HEK293T (cell line): ENCODE measurements at regions not wholly inside any gene's neighbourhood (a gene's known extent, or its start where the extent isn't known, plus 50 kb on each side); places are given as distances from the start of the nearest gene placed in this dataset.

Experiments used
- CTCF ChIA-PET: fragments of 350-600 bp; formaldehyde crosslinking; extraction: SDS; loops from one replicate; lab custom pipeline; 2021; ENCODE audit warnings: antibody characterized with exemption, inconsistent platforms; lab: Yijun Ruan, JAX
- POLR2A ChIA-PET: fragments of 350-600 bp; formaldehyde crosslinking; extraction: SDS; loops from one replicate; lab custom pipeline; 2020; ENCODE audit warnings: antibody characterized with exemption, inconsistent platforms; lab: Yijun Ruan, JAX
- DNase-seq: peaks from one replicate; pipeline ENCODE4 v3.0.0; 2012; ENCODE audit warnings: mixed read lengths; ENCODE audit errors: extremely low spot score
- ARNT ChIP-seq: fragments of 450-650 bp; IDR thresholded peaks from 2 replicates; pipeline ENCODE4 v1.6.1; 2017; ENCODE audit warnings: mild to moderate bottlenecking
- BHLHE40 ChIP-seq: fragments of 450-650 bp; IDR thresholded peaks from 2 replicates; pipeline ENCODE4 v1.6.1; 2016; ENCODE audit warnings: mild to moderate bottlenecking, moderate library complexity, borderline replicate concordance
- CTBP1 ChIP-seq: fragments of 450-650 bp; IDR thresholded peaks from 2 replicates; pipeline ENCODE4 v1.6.1; 2016; ENCODE audit warnings: borderline replicate concordance
- ELF4 ChIP-seq: fragments of 450-650 bp; IDR thresholded peaks from 2 replicates; pipeline ENCODE4 v1.6.1; 2017; ENCODE audit warnings: antibody characterized with exemption
- FOXA1 ChIP-seq: fragments of 450-650 bp; IDR thresholded peaks from 2 replicates; pipeline ENCODE4 v1.6.1; 2016; ENCODE audit warnings: mild to moderate bottlenecking
- FOXK2 ChIP-seq: fragments of 450-650 bp; IDR thresholded peaks from 2 replicates; pipeline ENCODE4 v1.6.1; 2016; ENCODE audit warnings: mild to moderate bottlenecking
- FOXM1 ChIP-seq: fragments of 450-650 bp; IDR thresholded peaks from 2 replicates; pipeline ENCODE4 v1.6.1; 2017; ENCODE audit warnings: mild to moderate bottlenecking, borderline replicate concordance
- HDGF ChIP-seq: fragments of 450-650 bp; IDR thresholded peaks from 2 replicates; pipeline ENCODE4 v1.6.1; 2017; ENCODE audit warnings: antibody characterized with exemption, borderline replicate concordance
- L3MBTL2 ChIP-seq: fragments of 450-650 bp; conservative IDR thresholded peaks from 2 replicates; pipeline ENCODE4 v1.6.1; 2016; ENCODE audit warnings: mild to moderate bottlenecking
- LEF1 ChIP-seq: fragments of 450-650 bp; IDR thresholded peaks from 2 replicates; pipeline ENCODE4 v1.6.1; 2017; ENCODE audit warnings: mild to moderate bottlenecking, borderline replicate concordance
- NFRKB ChIP-seq: fragments of 450-650 bp; IDR thresholded peaks from 2 replicates; pipeline ENCODE4 v1.6.1; 2016; ENCODE audit warnings: mild to moderate bottlenecking, moderate library complexity
- SP1 ChIP-seq: fragments of 450-650 bp; IDR thresholded peaks from 2 replicates; pipeline ENCODE4 v1.6.1; 2017
- SUZ12 ChIP-seq: fragments of 450-650 bp; IDR thresholded peaks from 2 replicates; pipeline ENCODE4 v1.6.1; 2016; ENCODE audit warnings: mild to moderate bottlenecking
- TARDBP ChIP-seq: fragments of 450-650 bp; IDR thresholded peaks from 2 replicates; pipeline ENCODE4 v1.6.1; 2016
- ZNF384 ChIP-seq: fragments of 450-650 bp; IDR thresholded peaks from 2 replicates; pipeline ENCODE4 v1.6.1; 2016
- TF ChIP-seq, protein P1 (sequence below): fragments of 450-650 bp; IDR thresholded peaks from 2 replicates; pipeline ENCODE4 v1.6.1; 2016

DNA sequence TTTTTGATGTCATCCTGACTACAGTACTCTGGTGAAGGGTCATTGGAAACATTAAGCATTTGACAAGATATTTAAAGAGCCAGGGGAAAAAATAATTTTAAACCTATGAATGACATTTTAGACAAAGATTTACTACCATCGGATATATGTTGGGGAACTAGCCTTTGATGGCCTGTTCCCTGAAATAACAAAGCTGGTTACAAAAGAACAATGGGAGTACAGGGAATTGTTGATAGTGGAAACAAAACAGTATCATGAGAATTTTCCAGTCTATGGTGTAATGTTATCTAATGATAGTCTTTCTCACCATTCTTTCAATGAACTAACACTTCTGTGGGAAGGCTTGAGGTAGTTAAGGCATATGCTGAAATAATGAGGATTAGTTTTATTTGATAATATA is 125.9 kb upstream of the KLHL4 start:
- TF ChIP-seq HDGF (no peak), FOXK2 (no peak), SUZ12 (no peak), LEF1 (no peak), L3MBTL2 (no peak), ELF4 (no peak), FOXA1 (no peak), FOXM1 (no peak), ZNF384 (no peak)
- TF ChIP-seq, protein P1, sequence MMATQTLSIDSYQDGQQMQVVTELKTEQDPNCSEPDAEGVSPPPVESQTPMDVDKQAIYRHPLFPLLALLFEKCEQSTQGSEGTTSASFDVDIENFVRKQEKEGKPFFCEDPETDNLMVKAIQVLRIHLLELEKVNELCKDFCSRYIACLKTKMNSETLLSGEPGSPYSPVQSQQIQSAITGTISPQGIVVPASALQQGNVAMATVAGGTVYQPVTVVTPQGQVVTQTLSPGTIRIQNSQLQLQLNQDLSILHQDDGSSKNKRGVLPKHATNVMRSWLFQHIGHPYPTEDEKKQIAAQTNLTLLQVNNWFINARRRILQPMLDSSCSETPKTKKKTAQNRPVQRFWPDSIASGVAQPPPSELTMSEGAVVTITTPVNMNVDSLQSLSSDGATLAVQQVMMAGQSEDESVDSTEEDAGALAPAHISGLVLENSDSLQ: no peak
- DNase-seq: no peak
- CTCF ChIA-PET: no interaction called here
- POLR2A ChIA-PET: no interaction called here

DNA sequence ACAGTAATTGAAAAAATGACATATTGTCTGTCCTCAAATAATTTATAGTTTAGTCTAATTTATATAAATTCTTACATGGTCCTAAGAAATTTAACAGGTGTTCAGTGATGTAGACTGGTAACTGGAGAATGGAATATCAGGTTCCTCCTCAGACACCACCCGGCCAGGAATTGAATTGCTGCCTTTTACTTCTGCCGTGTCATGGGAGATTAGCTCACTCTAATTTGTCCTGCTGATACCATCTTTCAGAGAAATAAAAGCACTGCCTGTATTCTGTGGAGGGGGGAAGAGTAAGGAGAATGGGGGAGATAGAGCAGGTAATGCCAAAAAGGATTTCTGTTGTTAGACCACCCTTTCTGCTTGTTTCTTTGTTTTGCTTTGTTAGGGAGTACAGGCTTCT is 125.2 kb upstream of the KLHL4 start:
- POLR2A ChIA-PET: no interaction called here
- TF ChIP-seq HDGF: no peak
- DNase-seq: no peak
- CTCF ChIA-PET: no interaction called here

DNA sequence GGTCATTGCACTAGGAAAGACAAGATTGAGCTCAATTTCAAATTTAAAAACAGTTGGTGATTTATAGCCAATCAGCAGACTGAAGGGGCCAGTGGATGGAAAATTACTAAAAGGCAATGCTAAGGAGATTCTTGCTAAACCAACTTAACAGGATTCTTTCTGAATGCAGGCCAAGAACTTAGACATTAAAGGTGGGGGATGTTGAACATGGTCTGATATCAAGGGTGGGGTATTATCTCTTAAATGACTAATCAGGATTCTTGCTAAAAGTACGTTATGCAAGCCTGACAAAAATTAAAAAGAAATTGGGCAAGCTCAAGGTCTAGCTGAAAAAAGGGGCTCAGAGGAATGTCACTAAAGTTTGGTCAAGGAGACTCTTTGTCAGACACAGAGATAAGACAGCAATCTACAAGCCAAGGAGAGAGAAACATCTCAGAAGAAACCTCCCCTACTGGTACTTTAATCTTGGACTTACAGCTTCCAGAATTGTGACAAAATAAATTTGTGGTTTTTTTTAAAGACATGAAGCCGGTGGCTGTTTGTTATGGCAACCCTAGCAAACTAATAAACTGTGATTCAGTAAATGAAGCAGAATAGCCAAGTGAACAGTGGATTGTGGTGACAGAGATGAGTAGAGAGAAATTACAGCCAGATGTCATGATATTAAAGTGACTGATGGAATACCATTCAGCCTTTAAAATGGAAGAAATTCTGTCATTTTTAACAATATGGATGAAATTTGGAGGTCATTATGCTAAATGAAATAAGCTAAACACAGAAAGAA is 120.3 kb upstream of the KLHL4 start:
- no peak for DNase-seq
- TF ChIP-seq TARDBP (no peak), SP1 (no peak), LEF1 (no peak), HDGF (no peak), L3MBTL2 (no peak), ELF4 (no peak), NFRKB (no peak), FOXM1 (no peak), SUZ12 (no peak), ZNF384 (no peak), ARNT (no peak), CTBP1 (no peak)
- CTCF ChIA-PET: no interaction called here

DNA sequence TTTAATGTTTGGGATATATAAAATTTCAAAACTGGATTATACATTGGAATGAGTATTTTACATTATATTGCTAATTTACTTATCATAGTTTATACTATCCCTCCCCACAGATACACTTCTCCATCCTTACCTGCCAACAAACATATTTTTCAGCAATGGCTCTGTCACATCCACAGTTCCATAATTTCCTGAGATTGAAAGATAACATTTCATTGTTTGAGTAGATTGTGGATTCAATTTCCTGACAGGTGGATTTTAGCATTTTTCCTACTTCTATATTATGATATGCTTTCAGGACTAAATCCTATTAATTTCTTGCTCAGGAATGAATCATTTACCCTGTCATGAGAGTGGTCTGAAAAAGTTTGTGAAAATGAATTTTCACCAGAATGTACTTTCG is 115.3 kb upstream of the KLHL4 start:
- no peak for DNase-seq
- ChIA-PET CTCF (no interaction called here), POLR2A (no interaction called here)
- TF ChIP-seq BHLHE40 (no peak), FOXA1 (no peak), ARNT (no peak), LEF1 (no peak), TARDBP (no peak), SP1 (no peak), NFRKB (no peak), FOXM1 (no peak), SUZ12 (no peak), L3MBTL2 (no peak), HDGF (no peak), CTBP1 (no peak), ZNF384 (no peak), ELF4 (no peak), FOXK2 (no peak)
- TF ChIP-seq, protein P1: no peak

More for the DNA sequence above, 120.3 kb upstream of the KLHL4 start:
- POLR2A ChIA-PET: no interaction called here

DNA sequence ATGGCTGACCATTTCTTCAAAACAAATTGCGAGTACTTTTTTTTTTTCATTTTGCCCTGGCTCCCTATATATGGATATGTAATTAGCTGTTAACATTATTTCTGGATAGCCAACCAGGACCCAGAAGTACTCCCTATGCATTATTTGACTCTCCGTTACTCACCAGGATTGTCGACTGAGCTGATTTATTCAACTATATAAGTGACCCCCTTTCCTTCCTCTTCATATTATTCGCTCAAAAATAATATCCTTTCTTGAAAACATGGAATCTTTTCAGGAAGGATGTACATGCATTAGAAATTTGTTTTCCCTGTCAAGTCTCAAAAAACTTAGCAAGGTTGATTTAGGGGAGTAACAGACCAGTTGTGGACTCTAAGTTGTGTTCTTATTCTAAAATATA is 114.1 kb upstream of the KLHL4 start:
- CTCF ChIA-PET: no interaction called here

DNA sequence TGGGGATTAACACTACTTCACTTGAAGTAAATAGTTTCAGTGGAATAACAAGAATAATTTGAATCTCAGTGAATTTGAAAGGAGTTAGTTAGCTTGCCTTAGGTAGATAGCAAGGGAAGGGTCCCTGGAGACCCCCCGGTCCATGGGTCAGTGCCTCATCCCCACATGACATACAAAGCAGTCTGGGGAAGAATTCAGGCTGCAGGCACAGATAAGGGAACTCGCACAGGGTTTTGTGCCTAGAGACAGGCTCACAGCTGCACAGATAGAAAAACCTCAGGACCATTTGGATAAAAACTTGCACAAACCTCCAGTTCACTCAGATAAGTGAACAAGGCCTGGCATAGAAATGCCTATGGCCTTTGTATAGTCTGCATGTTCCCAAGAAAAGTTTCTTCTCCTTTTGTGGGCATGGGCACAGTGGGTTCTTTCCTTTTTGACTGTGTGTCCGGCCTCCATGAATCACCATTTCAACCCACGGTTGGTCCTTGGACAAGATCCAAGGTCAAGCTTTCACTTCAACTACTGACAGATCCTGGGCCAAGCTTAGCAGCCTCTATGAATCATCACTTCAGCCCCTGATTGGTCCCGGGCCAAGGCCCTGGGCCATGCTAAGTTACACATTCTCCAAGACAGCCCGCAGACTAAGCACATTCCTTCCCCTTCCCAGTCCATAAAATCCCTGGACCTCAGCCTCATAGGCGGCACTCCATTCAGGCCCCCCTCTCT is 108.3 kb upstream of the KLHL4 start:
- ChIA-PET CTCF (no interaction called here), POLR2A (no interaction called here)
- DNase-seq: no peak
- no peak for TF ChIP-seq ELF4
- no peak for TF ChIP-seq LEF1
- no peak for TF ChIP-seq SP1
- no peak for TF ChIP-seq NFRKB
- no peak for TF ChIP-seq FOXA1
- no peak for TF ChIP-seq L3MBTL2
- TF ChIP-seq, protein P1: no peak
- no peak for TF ChIP-seq FOXK2
- no peak for TF ChIP-seq HDGF
- no peak for TF ChIP-seq CTBP1
- no peak for TF ChIP-seq BHLHE40
- TF ChIP-seq ZNF384: no peak
- no peak for TF ChIP-seq TARDBP
- no peak for TF ChIP-seq SUZ12
- no peak for TF ChIP-seq FOXM1

More for the DNA sequence above, 114.1 kb upstream of the KLHL4 start:
- POLR2A ChIA-PET: no interaction called here
- TF ChIP-seq BHLHE40 (no peak), CTBP1 (no peak), FOXK2 (no peak), HDGF (no peak), ARNT (no peak), LEF1 (no peak), L3MBTL2 (no peak)
- no peak for DNase-seq
